GM18502 (cell line): ENCODE measurements at regions not wholly inside any gene's neighbourhood (a gene's known extent, or its start where the extent isn't known, plus 50 kb on each side); places are given as distances from the start of the nearest gene placed in this dataset.
A peak's percentile ranks its signal among the peaks of the same experiment; 100 is the strongest.

Source experiments
- ATAC-seq: cut with Tn5 transposase; IDR thresholded peaks from one replicate; pipeline ENCODE4 v1.9.1; 2021; ENCODE audit warnings: mild to moderate bottlenecking; ENCODE audit not compliant: unreplicated experiment, poor library complexity

DNA sequence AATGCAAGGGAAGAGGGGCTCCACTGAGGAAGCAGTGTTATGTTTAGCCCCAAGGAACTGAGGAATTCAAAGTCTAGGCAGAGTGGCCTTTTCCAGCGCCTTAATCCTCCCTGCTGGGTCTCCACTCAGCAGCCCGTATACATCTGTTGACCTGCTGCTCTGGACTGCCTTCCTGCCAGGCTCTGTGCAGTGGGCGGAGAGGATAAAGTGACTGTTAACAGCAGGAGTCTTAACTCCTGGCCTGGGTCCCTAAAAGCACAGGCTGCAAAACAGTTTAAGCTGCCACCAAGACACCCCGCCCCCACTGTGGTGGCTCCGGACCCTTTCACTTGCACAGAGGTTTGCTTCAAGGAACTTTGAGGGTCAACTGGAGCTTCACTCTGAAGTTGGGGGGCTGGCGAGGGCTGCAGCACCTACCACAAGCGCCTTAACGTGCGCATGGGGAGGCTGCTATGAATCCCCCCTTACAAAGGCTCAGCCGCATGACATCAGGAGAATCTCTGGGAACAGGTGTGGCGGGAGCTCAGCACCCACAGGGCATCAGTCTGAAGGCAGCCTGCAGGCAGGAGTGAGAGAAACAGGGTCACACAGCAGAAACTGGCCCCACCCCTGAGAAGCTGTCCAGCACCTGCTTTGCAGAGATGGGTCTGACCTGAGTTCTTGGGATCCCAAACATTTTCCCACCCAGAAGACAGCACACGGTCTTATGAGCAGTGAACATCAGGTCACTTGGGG, 358.2 kb upstream of the GATB start:
- no peak for ATAC-seq

DNA sequence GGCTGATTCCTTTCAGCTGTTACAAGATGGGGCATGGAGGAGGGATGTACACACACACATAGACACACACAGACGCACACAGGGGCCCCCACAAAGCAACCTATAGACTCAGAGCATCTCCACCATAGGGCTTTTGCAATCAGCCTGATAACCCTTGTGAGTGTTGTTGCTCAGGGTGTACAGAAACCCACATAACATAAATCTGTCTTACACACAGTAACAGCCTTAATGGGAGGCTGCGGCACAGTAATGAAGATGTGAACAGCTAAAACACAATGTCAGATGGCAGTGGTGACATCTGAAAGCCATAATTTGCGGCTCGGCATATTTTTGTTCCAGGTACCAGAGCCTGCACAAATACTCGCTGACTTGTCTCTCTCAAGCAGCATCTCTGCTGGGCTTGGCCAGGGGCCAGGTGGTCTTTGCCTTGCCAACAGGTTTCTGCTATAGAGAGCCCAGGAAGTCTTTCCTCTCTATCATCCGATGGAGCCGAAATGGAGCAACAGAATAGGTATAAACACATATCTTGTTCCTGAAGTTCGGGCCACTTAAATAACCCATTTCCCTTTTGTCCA, 357.2 kb upstream of the GATB start:
- no peak for ATAC-seq

DNA sequence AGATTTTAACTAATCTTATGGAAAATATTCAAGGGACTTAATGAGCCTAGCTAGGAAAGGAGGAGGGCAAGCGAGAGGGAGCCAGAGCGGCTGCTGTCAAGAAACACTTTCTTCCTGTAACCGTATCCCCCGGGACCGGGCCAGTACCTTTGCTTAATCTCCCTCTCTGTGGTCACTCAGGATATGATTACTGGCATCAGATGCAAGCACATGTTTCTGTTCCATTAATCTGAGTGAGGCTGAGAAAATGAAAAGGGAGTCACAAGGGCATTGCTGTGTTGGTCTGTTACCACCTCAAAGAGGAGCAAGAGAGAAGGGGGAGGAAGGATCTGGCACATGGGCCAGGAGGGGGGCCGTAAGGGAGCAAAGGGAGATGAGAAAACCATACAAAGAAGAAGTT, 356.7 kb upstream of the GATB start:
- ATAC-seq, result no peak

DNA sequence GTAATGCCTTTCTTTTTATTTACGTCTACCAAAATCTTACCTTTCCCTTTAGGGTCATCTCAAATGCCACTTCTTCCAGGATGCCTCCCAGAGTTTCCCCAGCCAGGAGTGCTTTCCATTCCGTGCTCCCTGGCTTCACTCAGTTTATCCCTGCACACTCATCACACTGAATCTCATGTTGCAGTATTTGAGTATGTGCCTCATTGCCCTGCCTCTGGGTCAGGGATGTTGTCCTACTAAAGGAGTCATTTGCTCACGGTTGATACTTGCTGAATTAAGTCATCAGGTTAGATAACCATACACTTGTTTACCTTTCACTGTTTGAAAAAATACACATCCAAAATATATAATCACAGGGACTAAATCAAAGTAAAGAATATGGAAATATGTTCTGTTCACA, 356.2 kb upstream of the GATB start:
- ATAC-seq, result no peak

DNA sequence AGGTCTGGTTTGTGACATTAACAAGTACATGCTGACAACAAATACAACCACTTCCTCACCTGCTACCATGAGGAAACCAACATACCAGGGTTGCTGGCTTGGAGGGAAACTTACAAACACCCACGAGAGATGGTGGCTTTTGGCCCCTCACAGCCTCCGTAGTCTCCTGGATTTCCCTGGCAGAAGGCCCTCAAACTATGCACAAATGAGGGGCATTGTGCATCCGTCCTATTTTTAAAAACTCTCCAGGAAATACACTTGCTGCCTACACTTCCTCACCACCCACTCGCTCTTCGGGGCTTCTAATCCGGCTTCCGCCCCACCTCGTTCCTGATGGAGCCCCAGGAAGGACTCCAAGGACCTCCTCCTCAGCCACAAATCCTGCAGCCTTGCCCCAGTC, 355.0 kb upstream of the GATB start:
- ATAC-seq, result no peak

DNA sequence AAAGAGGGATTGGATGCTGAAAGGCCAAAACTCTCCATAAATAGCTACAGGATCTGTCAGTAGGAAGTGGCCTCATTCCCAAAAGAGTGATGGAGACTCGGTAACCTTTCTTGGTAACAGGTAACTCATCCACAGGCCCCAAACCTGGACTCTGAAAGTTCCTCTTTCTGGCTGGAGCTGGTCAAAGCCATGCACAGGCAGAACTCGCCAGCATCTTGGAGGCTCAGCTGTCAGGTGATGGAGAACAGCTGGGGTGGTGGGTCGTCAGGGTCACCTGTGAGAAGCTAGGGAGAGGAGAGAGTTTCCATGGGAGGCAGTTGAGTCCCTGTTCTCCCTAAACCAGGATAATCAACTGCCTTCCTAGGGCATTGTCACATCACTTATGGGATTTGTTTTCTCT, 354.3 kb upstream of the GATB start:
- no peak for ATAC-seq

DNA sequence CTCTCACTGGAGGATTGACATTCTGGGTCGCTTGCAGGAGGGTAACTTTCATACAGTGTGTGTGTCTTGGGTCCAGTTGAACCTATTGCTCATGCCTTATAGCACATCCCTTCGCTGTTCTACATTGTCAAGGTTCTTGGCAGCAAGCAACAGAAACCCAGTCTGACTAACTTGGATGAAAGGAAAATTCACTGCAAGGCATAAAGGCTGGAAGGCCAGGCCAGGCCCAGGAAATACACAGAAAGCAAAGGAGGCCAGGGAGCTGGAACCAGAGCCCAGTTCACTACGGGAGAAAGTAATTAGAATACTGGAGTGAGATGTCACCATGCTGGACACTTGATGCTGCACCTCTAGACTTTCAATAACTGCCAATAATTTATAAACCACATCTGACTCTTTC, 353.8 kb upstream of the GATB start:
- ATAC-seq, result no peak

DNA sequence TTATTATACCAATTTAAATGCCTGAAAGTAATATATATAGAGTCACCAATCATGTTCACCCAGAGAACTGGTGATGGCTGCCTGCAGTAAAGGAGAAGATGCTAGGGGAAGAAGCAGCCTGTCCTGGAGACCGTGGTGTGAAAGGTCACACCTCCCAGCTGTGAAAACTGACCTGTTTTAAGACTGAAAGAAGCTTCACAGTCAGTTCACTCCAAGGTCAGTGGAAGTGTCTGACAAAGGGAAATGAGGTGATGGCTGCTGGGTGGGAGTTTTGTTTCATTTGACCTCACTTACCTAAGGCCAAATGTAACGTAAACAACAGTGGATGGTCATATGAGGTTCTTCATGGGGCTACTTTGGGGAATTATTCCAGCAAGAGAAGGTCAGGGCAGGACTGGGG, 352.1 kb upstream of the GATB start:
- ATAC-seq, result peak; percentile 65

DNA sequence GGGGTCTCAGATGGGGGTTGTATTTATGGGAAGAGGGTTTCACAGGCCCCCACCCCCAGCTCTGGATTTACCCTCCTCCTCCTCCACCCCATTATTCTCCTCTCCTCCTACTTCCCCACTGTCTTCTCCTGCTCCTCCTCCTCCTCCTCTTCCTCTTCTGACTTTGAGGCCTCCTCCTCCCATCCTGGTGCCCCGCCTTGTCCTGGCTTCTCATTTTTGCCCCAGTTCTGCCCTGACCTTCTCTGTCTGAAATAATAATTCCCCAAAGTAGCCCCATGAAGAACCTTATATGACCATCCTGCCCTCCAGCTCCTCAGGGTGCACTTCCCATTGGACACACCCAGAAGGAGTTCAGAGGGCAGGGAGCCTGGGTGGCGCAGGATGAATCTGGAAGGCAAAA, 351.4 kb upstream of the GATB start:
- no peak for ATAC-seq

DNA sequence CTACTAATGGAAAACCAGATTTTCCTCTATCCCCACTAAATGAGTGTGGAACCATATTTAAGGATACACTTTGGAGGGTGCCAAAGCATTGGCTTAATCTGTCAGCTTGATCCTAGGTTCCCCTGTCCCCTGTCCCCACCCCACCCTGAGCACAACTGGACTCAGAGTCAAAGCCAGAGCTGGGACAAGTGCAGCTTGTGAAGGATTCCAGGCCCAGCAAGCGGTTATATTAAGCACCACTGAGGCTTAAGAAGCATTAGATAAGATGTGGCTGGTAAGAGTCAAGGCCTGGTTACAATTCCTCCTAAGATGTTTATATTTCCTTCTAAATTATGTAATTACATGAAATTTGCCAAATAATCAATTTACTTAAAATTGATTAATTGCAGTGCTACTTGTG, 350.0 kb upstream of the GATB start:
- no peak for ATAC-seq

DNA sequence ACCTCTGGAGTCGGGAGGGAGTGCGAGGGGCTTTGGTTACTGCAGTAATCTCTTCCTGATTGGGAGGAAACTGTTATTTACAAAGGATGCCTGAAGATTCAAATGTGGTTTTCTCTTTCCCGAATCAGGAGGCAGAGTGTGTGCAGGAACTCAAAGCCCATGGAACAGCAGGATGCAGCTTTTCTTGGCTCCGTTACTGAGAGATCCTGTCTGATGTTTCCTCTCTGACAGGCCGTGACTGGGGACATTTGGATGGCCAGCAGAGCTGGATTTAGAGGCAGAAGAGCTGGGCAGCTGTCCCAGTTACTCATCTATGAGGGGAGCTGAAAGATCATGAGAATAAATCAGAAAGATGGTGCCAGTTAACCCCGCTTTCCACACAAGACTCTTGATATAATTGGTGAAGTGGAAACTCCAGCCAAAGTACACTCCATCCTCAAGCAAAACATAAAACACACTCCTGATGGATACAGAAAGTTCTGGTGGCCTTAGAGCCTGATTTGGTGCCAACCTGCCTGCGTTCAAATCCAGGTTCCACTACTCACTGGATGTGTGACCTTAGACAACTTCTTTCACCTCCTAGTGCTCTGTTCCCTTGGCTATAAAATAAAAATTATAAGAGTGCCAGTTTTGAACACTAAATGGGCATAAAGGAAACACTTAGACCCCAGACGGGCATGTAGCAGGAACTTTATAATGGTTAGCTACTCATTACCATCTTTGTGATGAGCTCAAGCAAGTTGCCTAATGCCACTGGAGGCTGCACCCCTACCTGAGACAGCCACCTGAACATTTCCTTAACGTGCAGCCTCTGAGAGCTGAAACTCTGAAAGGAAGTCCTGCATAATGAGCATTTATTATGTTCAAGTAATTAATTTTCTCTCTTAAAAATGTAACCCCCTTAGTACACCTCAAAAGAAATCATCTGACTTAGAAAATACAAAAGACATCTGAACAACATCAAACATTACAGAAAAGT, 349.0 kb upstream of the GATB start:
- no peak for ATAC-seq

DNA sequence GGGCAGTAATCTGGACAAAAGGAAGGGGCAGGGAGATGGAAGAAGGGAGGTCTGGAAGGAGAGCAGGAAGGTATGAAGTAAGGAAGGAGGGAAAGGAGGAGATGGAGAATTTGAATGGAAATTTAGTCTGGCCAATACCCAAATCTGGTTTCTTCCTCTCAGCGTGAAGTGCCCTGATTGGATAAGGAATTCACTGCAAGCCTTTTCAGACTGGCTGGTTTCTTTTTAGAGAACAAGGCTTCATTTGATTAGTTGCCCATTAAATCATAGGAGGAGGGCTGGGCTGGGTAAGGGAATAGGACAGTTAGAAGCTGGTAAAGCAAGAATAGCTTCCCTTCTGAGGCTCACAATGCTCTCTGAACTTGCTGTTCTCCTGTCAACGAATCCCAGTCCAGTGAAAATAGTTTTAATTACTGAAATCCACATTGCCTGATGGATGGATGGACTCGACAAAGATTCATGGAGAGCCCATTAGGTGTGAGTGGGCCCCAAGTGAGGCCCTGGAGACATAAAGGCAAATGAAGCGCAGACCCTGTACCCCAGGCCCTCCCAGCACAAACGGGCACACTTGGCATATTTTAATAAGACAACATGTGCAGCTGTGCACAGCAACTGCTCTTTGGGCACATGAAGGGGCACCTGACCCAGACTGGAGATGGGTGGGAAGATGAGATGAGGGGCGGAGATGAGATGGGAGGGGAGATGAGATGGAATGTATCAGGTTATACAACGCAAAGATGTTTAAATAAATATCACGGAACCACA, 347.1 kb upstream of the GATB start:
- ATAC-seq, result no peak

DNA sequence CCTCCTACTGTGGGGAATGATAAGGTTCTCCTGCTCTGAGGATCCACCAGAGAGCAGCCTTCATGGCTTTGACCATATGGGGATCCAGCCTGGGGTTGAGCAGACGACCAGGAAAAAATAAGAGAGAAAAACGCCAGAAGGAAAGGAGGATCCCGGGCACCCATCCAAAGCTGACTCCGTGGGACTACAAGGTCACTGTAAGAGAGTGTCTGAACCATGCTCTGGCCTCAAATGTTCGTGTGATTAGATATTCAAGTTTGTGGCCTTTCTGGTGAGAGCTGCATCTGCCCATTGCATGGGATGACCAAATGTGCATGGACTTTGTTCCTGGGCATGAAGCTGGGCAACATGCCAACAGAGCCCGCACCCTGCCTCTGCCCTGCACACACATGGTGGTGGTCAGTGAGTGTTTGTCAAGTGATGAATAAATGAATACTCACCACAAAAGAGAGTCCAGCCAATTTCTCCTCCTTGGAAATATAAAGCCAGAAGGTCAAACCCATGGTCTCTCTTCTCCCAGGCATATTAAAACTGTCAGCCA, 346.0 kb upstream of the GATB start:
- ATAC-seq, result no peak

DNA sequence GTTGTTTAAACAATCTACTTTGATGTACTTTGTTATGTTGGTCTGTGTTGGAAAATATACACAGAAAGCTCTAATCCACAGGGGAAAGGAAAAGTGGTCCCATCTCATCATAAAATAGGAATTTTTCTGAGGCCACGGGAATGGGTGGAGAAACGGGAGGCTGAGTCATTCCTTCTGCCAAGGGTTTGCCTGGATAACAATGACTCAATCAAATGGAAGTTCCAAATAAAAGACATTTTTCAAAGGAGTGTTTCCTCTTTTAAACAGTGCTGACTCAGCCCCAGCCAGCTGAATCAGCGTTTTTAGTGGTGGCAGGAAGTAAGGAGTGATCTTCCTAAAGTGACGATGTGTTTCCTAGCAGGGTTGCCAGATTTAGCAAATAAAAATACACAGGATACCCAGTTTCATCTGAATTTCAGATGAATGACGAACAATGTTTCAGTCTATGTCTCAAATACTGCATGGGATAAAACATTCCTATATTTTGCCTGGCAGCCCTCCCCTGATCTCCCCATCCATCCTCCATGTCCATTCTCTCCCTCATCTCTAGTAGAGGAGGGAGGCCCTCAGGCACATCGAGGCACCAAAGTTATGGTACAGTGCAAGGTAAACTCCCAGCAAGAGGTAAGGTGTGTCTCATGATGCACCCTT, 345.4 kb upstream of the GATB start:
- ATAC-seq, result no peak

DNA sequence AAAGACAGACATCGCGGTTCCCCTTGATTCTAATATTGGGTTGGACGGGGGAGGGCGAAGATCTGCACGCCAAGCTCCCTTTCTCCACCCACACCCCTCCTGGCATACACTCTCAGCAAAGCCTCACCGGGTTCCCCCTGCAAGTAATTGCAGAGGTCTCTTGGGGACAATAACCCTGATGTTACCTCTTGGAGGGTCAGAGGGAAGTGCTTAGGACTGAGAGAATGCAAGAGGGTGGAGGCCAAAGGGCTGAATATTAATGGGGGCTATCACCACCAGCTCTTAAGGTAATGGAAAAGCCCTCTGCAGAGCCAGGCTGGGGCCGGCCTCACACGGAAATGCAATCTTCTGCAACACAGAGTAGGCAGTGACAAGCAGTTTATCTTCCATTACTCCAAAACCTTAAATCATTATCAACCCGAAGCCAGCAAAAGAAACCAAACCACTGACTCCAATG, 344.1 kb upstream of the GATB start:
- no peak for ATAC-seq

DNA sequence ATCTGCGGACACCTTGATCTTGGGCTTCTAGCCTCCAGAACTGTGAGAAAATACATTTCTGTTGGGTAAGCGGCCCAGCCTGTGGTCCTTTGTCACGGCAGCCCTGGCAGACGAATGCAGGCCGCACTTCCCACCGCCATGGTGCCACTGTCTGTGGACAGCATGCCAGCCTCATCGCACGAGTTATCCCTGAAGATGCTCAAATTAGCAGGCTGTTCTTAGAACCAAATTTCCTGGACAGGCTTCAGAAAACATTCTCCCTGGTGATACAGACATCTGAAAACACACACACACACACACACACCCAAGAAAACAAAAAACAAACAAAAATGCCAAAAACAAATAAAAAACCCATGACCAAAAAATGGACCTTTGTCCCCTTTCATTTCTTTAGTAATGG, 343.5 kb upstream of the GATB start:
- no peak for ATAC-seq

DNA sequence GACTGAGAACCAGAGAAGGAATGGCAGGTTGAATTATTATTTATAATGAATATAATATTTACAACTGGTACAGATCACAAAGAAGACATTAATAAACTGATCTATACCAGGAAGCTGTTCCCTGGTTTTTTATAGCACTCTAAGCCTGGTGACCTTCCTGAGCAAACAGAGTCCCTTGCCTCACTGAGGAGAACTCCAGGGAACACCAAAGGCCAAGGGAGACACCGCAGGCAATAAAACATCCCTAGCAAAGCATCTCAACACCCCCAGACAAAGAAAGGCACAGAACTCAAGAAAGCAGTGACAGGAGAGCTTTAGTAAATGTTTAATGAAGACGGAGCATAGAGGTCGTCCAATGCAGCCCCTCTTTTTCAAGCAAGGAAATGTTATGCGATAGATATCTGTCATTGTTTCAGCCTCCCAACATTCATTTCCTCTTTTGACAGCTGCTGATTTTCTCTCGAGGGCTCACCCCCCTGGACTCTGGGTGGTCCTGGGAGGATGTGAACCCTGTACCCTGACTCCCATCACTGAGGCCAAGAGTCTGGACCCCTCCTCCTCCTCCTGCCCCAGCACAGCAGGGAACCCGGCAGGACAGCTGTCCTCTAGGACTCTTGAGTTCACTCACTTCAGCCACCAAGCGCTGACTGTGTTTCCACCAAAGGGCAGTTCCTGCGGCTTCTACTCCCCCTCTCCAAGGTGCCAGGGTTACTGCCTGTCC, 342.5 kb upstream of the GATB start:
- no peak for ATAC-seq

DNA sequence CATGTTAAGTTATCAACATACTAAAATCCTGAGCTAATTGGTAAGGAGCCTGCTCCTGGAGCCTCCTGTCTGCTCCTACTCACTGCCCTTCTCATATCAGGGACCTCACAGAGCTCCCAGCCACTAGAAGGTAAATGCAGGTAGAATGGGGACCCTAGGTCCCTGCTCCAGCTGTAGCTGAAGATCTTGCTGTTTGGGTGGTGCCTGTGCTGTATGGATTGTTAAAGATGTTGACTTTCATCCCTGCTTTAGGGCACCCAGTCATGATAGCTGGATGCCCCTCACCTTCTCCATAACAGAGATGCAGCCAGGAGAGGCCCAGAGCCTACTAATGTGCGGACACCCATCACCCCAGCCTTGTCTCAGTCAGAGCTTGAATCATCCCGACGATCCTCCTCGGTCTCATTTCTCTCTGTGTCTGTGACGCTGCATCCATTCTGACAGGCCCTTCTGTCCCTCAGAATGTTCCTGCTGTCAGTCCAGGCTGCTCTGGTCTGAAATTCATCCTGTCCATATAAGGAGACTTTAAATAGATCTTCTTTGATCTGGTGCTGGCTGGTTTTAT, 341.7 kb upstream of the GATB start:
- no peak for ATAC-seq
